Tibial artery (tissue), 4 donors: ENCODE measurements at regions not wholly inside any gene's neighbourhood (a gene's known extent, or its start where the extent isn't known, plus 50 kb on each side); places are given as distances from the start of the nearest gene placed in this dataset.

Experiments
- DNase-seq, 2 donors: peaks; one replicate each; pipeline ENCODE4 v3.0.0-alpha.2; 2019
- H3K27ac ChIP-seq, 2 donors: fragments of 200-600 bp; sonication (generic) in 1 of 2; 1 replicate in 1 of 2; 2 replicates in 1 of 2; pipeline ENCODE4 v1.5.1; 2018 to 2019; ENCODE audit warnings: mild to moderate bottlenecking in 1 of 2
- H3K27me3 ChIP-seq, 2 donors: fragments of 200-600 bp; sonication (generic) in 1 of 2; one replicate each; pipeline versions ENCODE4 v1.5.1 to v1.6.0; 2016 to 2019
- H3K36me3 ChIP-seq, 3 donors: fragments of 200-600 bp; sonication (generic) in 2 of 3; one replicate each; pipeline ENCODE4 v1.5.1; 2016 to 2019; ENCODE audit warnings: mild to moderate bottlenecking in 2 of 3
- H3K4me1 ChIP-seq, 4 donors: fragments of 200-600 bp; sonication (generic) in 2 of 4; 1 replicate in 3 of 4; 2 replicates in 1 of 4; pipeline ENCODE4 v1.5.1; 2016 to 2019
- H3K4me3 ChIP-seq, 2 donors: fragments of 200-600 bp; sonication (generic) in 1 of 2; 1 replicate in 1 of 2; 2 replicates in 1 of 2; pipeline ENCODE4 v1.5.1; 2018 to 2019; ENCODE audit warnings: mild to moderate bottlenecking in 2 of 2
- H3K9me3 ChIP-seq, 3 donors: fragments of 200-600 bp; sonication (generic) in 1 of 3; one replicate each; pipeline ENCODE4 v1.5.1; 2016 to 2019
- CTCF ChIP-seq, 2 experiments: fragments of 200-600 bp in 1 of 2; fragments of 450-650 bp in 1 of 2; IDR thresholded peaks; one replicate each; pipeline ENCODE4 v1.5.1; 2017 to 2019; ENCODE audit warnings: antibody characterized with exemption in 2 of 2, mild to moderate bottlenecking in 1 of 2, moderate library complexity in 1 of 2
- intact Hi-C: fragments of 100-400 bp; cut with DNase I; formaldehyde crosslinking; loops from one replicate; pipeline ENCODE4 v1.15.0; 2023; ENCODE audit warnings: low total_unique reads

DNA sequence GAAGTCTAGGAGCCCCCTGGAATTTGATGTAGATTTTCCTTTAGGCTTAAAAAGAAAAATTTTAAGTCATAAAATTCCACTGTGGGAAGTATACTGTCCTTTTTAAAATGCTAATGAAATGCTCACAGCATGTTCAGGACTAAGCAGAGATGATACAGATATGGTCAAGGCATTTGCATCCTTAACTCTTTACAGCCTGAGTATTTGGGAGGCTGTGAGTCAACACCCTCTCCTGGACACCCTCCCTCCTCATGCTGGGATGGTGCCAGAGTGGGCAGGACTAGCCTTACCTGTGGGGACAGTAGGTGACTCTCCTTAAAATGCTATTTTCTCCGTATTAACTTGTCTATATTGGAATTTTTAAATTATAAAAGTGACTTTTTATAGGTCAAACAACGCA, 197.4 kb upstream of the ELL2 start:
- intact Hi-C loops: no loop called here
- DNase-seq: no peak
- no peak for TF ChIP-seq CTCF (IDR thresholded peaks at IDR 0.05)
- no peak overlapping the region for H3K4me3 ChIP-seq
- no peaks in the 10 kb centered on the region for H3K36me3 ChIP-seq
- no peaks in the 10 kb centered on the region for H3K4me1 ChIP-seq
- H3K9me3 ChIP-seq: no peaks in the 10 kb centered on the region
- no peaks in the 10 kb centered on the region for H3K27me3 ChIP-seq
- no peak overlapping the region for H3K27ac ChIP-seq

GRCh38 chr5:96157841-96158291, 196.2 kb upstream of the ELL2 start:
- no peak for TF ChIP-seq CTCF (IDR thresholded peaks at IDR 0.05)
- H3K4me1 ChIP-seq: no peaks in the 10 kb centered on the region
- H3K9me3 ChIP-seq: no peaks in the 10 kb centered on the region
- intact Hi-C loops: no loop called here
- H3K27ac ChIP-seq: no peak overlapping the region
- no peak overlapping the region for H3K4me3 ChIP-seq
- no peaks in the 10 kb centered on the region for H3K36me3 ChIP-seq
- no peaks in the 10 kb centered on the region for H3K27me3 ChIP-seq
- DNase-seq: no peak

DNA sequence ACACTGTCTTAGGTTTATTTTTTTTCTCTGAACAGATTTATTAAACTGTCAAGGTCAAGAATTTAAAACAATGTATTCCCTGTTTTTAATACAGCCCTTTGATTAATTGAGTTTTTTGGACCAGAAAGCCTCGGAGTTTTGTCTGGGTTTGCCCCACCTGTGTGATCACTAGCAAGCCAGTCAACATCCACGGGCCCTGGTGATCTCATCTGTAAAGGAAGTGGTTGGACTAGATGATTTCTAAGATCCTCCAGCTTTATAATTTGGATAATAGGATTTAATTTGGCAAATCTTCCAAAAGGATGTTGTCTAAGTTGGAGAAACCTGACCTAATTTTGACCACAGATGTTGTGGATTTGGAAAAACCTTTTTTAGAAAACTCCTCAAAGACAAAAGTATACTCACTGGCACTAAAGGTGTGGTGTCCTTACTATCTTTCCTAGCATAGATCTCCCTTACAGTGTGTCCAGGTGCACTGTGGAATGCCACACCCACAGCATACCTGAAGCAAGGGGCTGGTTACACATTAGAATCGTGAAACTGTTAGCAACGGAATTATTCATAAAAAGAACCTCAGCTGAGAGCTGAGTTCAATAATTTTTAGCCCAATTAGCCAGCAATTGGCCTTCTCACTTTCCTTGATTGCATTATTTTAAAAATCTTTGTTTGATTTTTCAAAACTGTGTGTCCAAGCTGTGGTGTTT, 195.6 kb upstream of the ELL2 start:
- no peak for DNase-seq
- no peaks in the 10 kb centered on the region for H3K4me1 ChIP-seq
- no peaks in the 10 kb centered on the region for H3K27me3 ChIP-seq
- H3K4me3 ChIP-seq: no peak overlapping the region
- no peak for TF ChIP-seq CTCF (IDR thresholded peaks at IDR 0.05)
- no peak overlapping the region for H3K27ac ChIP-seq
- intact Hi-C loops: no loop called here
- H3K36me3 ChIP-seq: no peaks in the 10 kb centered on the region
- no peaks in the 10 kb centered on the region for H3K9me3 ChIP-seq

DNA sequence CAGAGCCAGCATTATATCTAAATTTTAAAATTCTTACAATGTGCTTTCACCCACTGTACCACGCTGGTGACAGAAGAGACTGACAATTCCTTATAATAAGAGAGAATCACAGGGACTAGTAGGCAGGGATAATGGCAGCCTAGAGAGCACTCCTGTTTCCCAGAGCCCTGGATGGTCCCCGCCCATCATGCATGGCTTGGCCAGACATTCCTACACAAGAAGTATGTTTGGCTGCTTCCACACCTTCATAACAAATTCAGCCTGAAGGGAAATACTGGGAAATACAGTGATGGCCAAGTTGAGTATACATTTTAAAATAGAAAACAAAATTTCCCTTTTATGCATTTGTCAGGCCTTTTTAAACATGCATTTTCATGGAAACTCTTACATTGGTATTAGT, 193.5 kb upstream of the ELL2 start:
- no peak for DNase-seq
- TF ChIP-seq CTCF (IDR thresholded peaks at IDR 0.05): no peak
- Histone ChIP-seq H3K4me1 (no peaks in the 10 kb centered on the region), H3K27me3 (no peaks in the 10 kb centered on the region), H3K27ac (no peak overlapping the region), H3K9me3 (no peaks in the 10 kb centered on the region), H3K4me3 (no peak overlapping the region), H3K36me3 (no peaks in the 10 kb centered on the region)
- intact Hi-C loops: no loop called here

- Histone ChIP-seq H3K27ac (no peak overlapping the region), H3K9me3 (no peaks in the 10 kb centered on the region), H3K4me3 (no peak overlapping the region), H3K36me3 (no peaks in the 10 kb centered on the region), H3K4me1 (no peaks in the 10 kb centered on the region), H3K27me3 (no peaks in the 10 kb centered on the region)
- DNase-seq: peak in 1 of 2 donors; percentile 44
- TF ChIP-seq CTCF (IDR thresholded peaks at IDR 0.05): no peak
- intact Hi-C loops: no loop called here
Measured at GRCh38 chr5:96151891-96152290, 190.2 kb upstream of the ELL2 start.

DNA sequence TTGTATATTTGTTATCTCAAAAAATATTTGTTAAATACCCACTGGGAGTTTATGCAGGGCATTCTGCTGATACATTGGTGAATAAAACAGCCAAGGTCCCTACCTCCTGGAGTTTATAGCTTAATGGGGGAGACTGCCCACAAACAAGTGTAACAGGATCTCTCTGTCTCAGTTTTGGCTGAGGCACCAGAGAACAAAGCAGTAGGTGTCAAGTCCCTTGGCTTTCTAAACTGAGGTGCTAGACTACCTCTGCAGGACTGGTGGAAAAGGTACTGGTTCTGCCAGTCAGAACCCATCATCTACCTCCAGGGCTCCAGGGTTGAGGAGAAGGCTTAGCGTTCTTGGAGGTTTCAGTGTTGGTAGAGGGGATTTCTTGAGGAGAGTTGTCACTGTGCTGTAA, 188.4 kb upstream of the ELL2 start:
- DNase-seq: no peak
- peaks cover 0 to 9% (median 0%) of the 10 kb centered on the region in 4 donors for H3K4me1 ChIP-seq
- H3K27ac ChIP-seq: no peak overlapping the region
- intact Hi-C loops: no loop called here
- no peaks in the 10 kb centered on the region for H3K27me3 ChIP-seq
- no peaks in the 10 kb centered on the region for H3K9me3 ChIP-seq
- TF ChIP-seq CTCF (IDR thresholded peaks at IDR 0.05): no peak
- no peaks in the 10 kb centered on the region for H3K36me3 ChIP-seq
- H3K4me3 ChIP-seq: no peak overlapping the region
